ENCODE measurements at regions not wholly inside any gene's neighbourhood (a gene's known extent, or its start where the extent isn't known, plus 50 kb on each side); places are given as distances from the start of the nearest gene placed in this dataset.
"Not testable (repeated sequence)": the region's sequence is repeated elsewhere in the genome, so short reads cannot be mapped to it uniquely, and the experiment has no call there.

DNA sequence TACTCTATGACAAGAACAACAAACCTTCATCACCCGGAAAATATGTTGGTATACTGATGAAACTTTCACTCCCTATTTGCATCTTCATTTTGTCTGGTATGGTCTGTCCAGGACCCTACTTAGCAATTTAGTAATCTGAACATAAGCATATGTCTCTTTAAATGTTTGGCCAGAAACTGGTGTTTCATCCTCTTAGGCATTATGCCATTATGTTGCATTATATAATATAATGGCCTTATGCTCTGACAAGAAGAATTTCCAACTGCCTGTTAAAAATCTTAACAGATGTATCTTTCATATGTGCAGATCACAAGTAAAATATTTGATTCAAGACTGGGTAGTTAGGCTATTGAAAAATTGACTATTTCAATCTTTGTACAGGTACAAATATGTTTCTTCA lies 610.6 kb upstream of the PRR20A start:
- no peak for TF ChIP-seq ZFP3 (CRISPR knock-in tag; IDR thresholded peaks at IDR 0.05)
- no peak for TF ChIP-seq ZC3H10 (CRISPR knock-in tag; IDR thresholded peaks at IDR 0.05)
- no peak for TF ChIP-seq RARB (CRISPR knock-in tag; IDR thresholded peaks at IDR 0.05)
- no peak for TF ChIP-seq PATZ1 (CRISPR knock-in tag; IDR thresholded peaks at IDR 0.05; ENCODE audit: borderline replicate concordance)
- TF ChIP-seq SNAI2 (CRISPR knock-in tag; IDR thresholded peaks at IDR 0.05) = no peak
- no peak for TF ChIP-seq ZNF70 (CRISPR knock-in tag; IDR thresholded peaks at IDR 0.05)
- TF ChIP-seq ARNTL (CRISPR knock-in tag; IDR thresholded peaks at IDR 0.05; ENCODE audit: borderline replicate concordance, low read depth) = no peak
- no peak for TF ChIP-seq PPARA (CRISPR knock-in tag; IDR thresholded peaks at IDR 0.05; ENCODE audit: borderline replicate concordance)
- no peak for TF ChIP-seq ZNF565 (CRISPR knock-in tag; conservative IDR thresholded peaks at IDR 0.05; ENCODE audit: low read depth)
- no peak for TF ChIP-seq TCF4 (CRISPR knock-in tag; IDR thresholded peaks at IDR 0.05; ENCODE audit: borderline replicate concordance)
- no peak for TF ChIP-seq BACH2 (CRISPR knock-in tag; IDR thresholded peaks at IDR 0.05; ENCODE audit: borderline replicate concordance)
- TF ChIP-seq GLIS3 (CRISPR knock-in tag; IDR thresholded peaks at IDR 0.05) = no peak
- no peak for TF ChIP-seq ZFP30 (CRISPR knock-in tag; IDR thresholded peaks at IDR 0.05)
- TF ChIP-seq ISL1 (CRISPR knock-in tag; IDR thresholded peaks at IDR 0.05) = no peak
- no peak for TF ChIP-seq ZNF8 (CRISPR knock-in tag; IDR thresholded peaks at IDR 0.05)
- TF ChIP-seq CSRNP3 (CRISPR knock-in tag; IDR thresholded peaks at IDR 0.05) = no peak
- TF ChIP-seq, protein P1, sequence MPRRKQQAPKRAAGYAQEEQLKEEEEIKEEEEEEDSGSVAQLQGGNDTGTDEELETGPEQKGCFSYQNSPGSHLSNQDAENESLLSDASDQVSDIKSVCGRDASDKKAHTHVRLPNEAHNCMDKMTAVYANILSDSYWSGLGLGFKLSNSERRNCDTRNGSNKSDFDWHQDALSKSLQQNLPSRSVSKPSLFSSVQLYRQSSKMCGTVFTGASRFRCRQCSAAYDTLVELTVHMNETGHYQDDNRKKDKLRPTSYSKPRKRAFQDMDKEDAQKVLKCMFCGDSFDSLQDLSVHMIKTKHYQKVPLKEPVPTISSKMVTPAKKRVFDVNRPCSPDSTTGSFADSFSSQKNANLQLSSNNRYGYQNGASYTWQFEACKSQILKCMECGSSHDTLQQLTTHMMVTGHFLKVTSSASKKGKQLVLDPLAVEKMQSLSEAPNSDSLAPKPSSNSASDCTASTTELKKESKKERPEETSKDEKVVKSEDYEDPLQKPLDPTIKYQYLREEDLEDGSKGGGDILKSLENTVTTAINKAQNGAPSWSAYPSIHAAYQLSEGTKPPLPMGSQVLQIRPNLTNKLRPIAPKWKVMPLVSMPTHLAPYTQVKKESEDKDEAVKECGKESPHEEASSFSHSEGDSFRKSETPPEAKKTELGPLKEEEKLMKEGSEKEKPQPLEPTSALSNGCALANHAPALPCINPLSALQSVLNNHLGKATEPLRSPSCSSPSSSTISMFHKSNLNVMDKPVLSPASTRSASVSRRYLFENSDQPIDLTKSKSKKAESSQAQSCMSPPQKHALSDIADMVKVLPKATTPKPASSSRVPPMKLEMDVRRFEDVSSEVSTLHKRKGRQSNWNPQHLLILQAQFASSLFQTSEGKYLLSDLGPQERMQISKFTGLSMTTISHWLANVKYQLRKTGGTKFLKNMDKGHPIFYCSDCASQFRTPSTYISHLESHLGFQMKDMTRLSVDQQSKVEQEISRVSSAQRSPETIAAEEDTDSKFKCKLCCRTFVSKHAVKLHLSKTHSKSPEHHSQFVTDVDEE (CRISPR knock-in tag; IDR thresholded peaks at IDR 0.05) = no peak
- no peak for ATAC-seq

DNA sequence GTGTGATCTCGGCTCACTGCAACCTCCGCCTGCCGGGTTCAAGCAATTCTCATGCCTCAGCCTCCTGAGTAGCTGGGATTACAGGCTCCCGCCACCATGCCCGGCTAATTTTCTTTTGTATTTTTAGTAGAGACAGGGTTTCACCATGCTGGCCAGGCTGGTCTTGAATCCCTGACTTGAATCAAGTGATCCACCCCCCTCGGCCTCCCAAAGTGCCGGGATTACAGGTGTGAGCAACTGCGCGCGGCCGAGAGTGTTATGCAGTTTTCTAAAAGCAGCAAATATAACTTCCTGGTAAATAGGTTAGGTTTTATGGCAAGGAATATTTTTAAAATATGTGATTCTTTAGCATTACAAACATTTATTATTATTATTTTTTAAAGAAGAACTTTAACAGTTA lies 592.8 kb upstream of the PRR20A start:
- not testable (repeated sequence) for ATAC-seq

DNA sequence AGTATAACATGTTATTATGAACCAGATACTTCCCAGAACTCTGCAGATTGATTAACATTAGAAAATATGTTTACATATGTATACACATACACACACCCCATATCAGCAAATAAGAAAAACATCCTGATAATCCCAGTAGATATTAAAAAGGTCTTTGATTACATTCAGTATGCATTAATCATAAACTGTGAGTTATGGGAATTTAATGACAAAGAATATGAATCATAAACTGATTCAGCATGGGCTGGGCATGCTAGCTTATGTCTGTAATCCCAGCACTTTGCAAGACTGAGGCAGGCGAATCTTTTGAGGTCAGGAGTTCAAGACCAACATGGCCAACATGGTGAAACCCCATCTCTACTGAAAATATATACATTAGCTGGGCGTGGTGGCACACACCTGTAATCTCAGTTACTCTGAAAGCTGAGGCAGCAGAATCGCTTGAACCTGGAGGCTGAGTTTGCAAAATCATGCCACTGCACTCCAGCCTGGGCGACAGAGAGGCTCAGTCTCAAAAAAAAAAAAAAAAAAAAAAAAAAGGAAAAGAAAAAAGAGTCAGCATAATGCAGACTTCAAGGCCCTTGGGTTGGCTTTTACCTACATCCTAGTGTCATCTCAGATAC lies 581.9 kb upstream of the PRR20A start:
- TF ChIP-seq ZNF8 (CRISPR knock-in tag; IDR thresholded peaks at IDR 0.05) (no peak), ISL1 (CRISPR knock-in tag; IDR thresholded peaks at IDR 0.05) (no peak), ZFP3 (CRISPR knock-in tag; IDR thresholded peaks at IDR 0.05) (no peak), PPARA (CRISPR knock-in tag; IDR thresholded peaks at IDR 0.05; ENCODE audit: borderline replicate concordance) (no peak), ZFP30 (CRISPR knock-in tag; IDR thresholded peaks at IDR 0.05) (no peak), ARNTL (CRISPR knock-in tag; IDR thresholded peaks at IDR 0.05; ENCODE audit: borderline replicate concordance, low read depth) (no peak), TCF4 (CRISPR knock-in tag; IDR thresholded peaks at IDR 0.05; ENCODE audit: borderline replicate concordance) (no peak), BACH2 (CRISPR knock-in tag; IDR thresholded peaks at IDR 0.05; ENCODE audit: borderline replicate concordance) (no peak), TOX (CRISPR knock-in tag; IDR thresholded peaks at IDR 0.05; ENCODE audit: borderline replicate concordance) (no peak), RARB (CRISPR knock-in tag; IDR thresholded peaks at IDR 0.05) (no peak), CSRNP3 (CRISPR knock-in tag; IDR thresholded peaks at IDR 0.05) (no peak)
- ATAC-seq = no peak

GRCh38 chr13:56561327-56561726 lies 579.4 kb upstream of the PRR20A start:
- no peak for TF ChIP-seq BACH2 (CRISPR knock-in tag; IDR thresholded peaks at IDR 0.05; ENCODE audit: borderline replicate concordance)
- no peak for TF ChIP-seq ZFP3 (CRISPR knock-in tag; IDR thresholded peaks at IDR 0.05)
- no peak for TF ChIP-seq TCF4 (CRISPR knock-in tag; IDR thresholded peaks at IDR 0.05; ENCODE audit: borderline replicate concordance)
- no peak for TF ChIP-seq ZNF565 (CRISPR knock-in tag; conservative IDR thresholded peaks at IDR 0.05; ENCODE audit: low read depth)
- no peak for TF ChIP-seq ISL1 (CRISPR knock-in tag; IDR thresholded peaks at IDR 0.05)
- no peak for ATAC-seq
